Fibroblast of peridontal ligament (primary cell): ENCODE measurements at regions not wholly inside any gene's neighbourhood (a gene's known extent, or its start where the extent isn't known, plus 50 kb on each side); places are given as distances from the start of the nearest gene placed in this dataset.

Source experiments
- DNase-seq: peaks from one replicate; pipeline ENCODE4 v3.0.0-alpha.2; 2010; ENCODE audit errors: extremely low read depth

- DNase-seq = no peak
Measured at GRCh38 chr2:11016735-11017388, 105.1 kb downstream of the KCNF1 start.

GRCh38 chr2:11017921-11018320 lies 106.2 kb downstream of the KCNF1 start:
- DNase-seq = no peak

GRCh38 chr2:11018651-11019185 lies 107.0 kb downstream of the KCNF1 start:
- no peak for DNase-seq

GRCh38 chr2:11019614-11020013 lies 107.9 kb downstream of the KCNF1 start:
- no peak for DNase-seq

GRCh38 chr2:11022064-11022463 lies 110.3 kb downstream of the KCNF1 start:
- DNase-seq = no peak

GRCh38 chr2:11022591-11023273 lies 111.0 kb downstream of the KCNF1 start:
- DNase-seq = no peak

- no peak for DNase-seq
Measured at GRCh38 chr2:11023326-11024258, 111.9 kb downstream of the KCNF1 start.

- DNase-seq = no peak
Measured at GRCh38 chr2:11024259-11024645, 112.5 kb downstream of the KCNF1 start.

GRCh38 chr2:11024687-11025086 lies 113.0 kb downstream of the KCNF1 start:
- no peak for DNase-seq

GRCh38 chr2:11026286-11026921 lies 114.7 kb downstream of the KCNF1 start:
- no peak for DNase-seq

GRCh38 chr2:11027195-11027594 lies 115.5 kb downstream of the KCNF1 start:
- no peak for DNase-seq

- no peak for DNase-seq
Measured at GRCh38 chr2:11028407-11028916, 116.7 kb downstream of the KCNF1 start.

GRCh38 chr2:11029136-11029535 lies 117.4 kb downstream of the KCNF1 start:
- DNase-seq = no peak

GRCh38 chr2:11030036-11030435 lies 118.3 kb downstream of the KCNF1 start:
- no peak for DNase-seq

- no peak for DNase-seq
Measured at GRCh38 chr2:11030909-11031308, 119.2 kb downstream of the KCNF1 start.

- DNase-seq = no peak
Measured at GRCh38 chr2:11031876-11032275, 120.1 kb downstream of the KCNF1 start.

- no peak for DNase-seq
Measured at GRCh38 chr2:11032396-11032795, 120.7 kb downstream of the KCNF1 start.

GRCh38 chr2:11033114-11033513 lies 121.4 kb downstream of the KCNF1 start:
- DNase-seq = no peak

GRCh38 chr2:11038641-11039040 lies 116.6 kb upstream of the SLC66A3 start:
- no peak for DNase-seq

GRCh38 chr2:11040992-11041391 lies 114.3 kb upstream of the SLC66A3 start:
- DNase-seq = no peak

- DNase-seq = no peak
Measured at GRCh38 chr2:11042841-11043240, 112.4 kb upstream of the SLC66A3 start.

- DNase-seq = no peak
Measured at GRCh38 chr2:11043245-11043644, 112.0 kb upstream of the SLC66A3 start.
